Stimulated activated CD8-positive, alpha-beta memory T cell treated with anti-CD3 and anti-CD28 coated beads, Interleukin-7, amount 100 ng/mL, for 48 hours (primary cell): ENCODE measurements at regions not wholly inside any gene's neighbourhood (a gene's known extent, or its start where the extent isn't known, plus 50 kb on each side); places are given as distances from the start of the nearest gene placed in this dataset.

Experiments used
- DNase-seq, 2 donors: peaks; one replicate each; pipeline ENCODE4 v3.0.0-alpha.2; 2020; ENCODE audit warnings: low read depth in 1 of 2; ENCODE audit errors: extremely low read depth in 1 of 2

- no peak for DNase-seq
Measured at GRCh38 chr13:63567031-63567430, 2151.4 kb upstream of the PCDH20 start.

- no peak for DNase-seq
Measured at GRCh38 chr13:63554157-63554556, 2138.5 kb upstream of the PCDH20 start.

GRCh38 chr13:63551731-63552130 is 2136.1 kb upstream of the PCDH20 start:
- no peak for DNase-seq

GRCh38 chr13:63546524-63546923 is 2130.9 kb upstream of the PCDH20 start:
- DNase-seq, result no peak

- DNase-seq, result no peak
Measured at GRCh38 chr13:63542770-63543169, 2127.1 kb upstream of the PCDH20 start.

GRCh38 chr13:63541336-63541735 is 2125.7 kb upstream of the PCDH20 start:
- no peak for DNase-seq

- DNase-seq, result no peak
Measured at GRCh38 chr13:63540061-63540460, 2124.4 kb upstream of the PCDH20 start.

- no peak for DNase-seq
Measured at GRCh38 chr13:63517371-63517770, 2101.7 kb upstream of the PCDH20 start.

GRCh38 chr13:63516124-63516523 is 2100.5 kb upstream of the PCDH20 start:
- no peak for DNase-seq

GRCh38 chr13:63514886-63515285 is 2099.2 kb upstream of the PCDH20 start:
- DNase-seq, result no peak

- no peak for DNase-seq
Measured at GRCh38 chr13:63512095-63512494, 2096.4 kb upstream of the PCDH20 start.

- no peak for DNase-seq
Measured at GRCh38 chr13:63501702-63502101, 2086.1 kb upstream of the PCDH20 start.

GRCh38 chr13:63497601-63498000 is 2082.0 kb upstream of the PCDH20 start:
- DNase-seq, result no peak

- DNase-seq, result no peak
Measured at GRCh38 chr13:63492604-63493003, 2077.0 kb upstream of the PCDH20 start.

- no peak for DNase-seq
Measured at GRCh38 chr13:63490149-63490548, 2074.5 kb upstream of the PCDH20 start.

GRCh38 chr13:63481334-63481733 is 2065.7 kb upstream of the PCDH20 start:
- DNase-seq, result no peak

GRCh38 chr13:63472711-63473110 is 2057.1 kb upstream of the PCDH20 start:
- no peak for DNase-seq

- DNase-seq, result no peak
Measured at GRCh38 chr13:63463782-63464610, 2048.3 kb upstream of the PCDH20 start.

- DNase-seq, result no peak
Measured at GRCh38 chr13:63460462-63461090, 2044.9 kb upstream of the PCDH20 start.

GRCh38 chr13:63457186-63457585 is 2041.5 kb upstream of the PCDH20 start:
- no peak for DNase-seq

GRCh38 chr13:63455938-63456337 is 2040.3 kb upstream of the PCDH20 start:
- DNase-seq, result no peak

GRCh38 chr13:63449550-63449949 is 2033.9 kb upstream of the PCDH20 start:
- no peak for DNase-seq
